GM21381 (cell line): ENCODE measurements at regions not wholly inside any gene's neighbourhood (a gene's known extent, or its start where the extent isn't known, plus 50 kb on each side); places are given as distances from the start of the nearest gene placed in this dataset.

Experiments used
- ATAC-seq: cut with Tn5 transposase; IDR thresholded peaks from one replicate; pipeline ENCODE4 v1.9.1; 2021; ENCODE audit warnings: mild to moderate bottlenecking, moderate library complexity; ENCODE audit not compliant: unreplicated experiment

DNA sequence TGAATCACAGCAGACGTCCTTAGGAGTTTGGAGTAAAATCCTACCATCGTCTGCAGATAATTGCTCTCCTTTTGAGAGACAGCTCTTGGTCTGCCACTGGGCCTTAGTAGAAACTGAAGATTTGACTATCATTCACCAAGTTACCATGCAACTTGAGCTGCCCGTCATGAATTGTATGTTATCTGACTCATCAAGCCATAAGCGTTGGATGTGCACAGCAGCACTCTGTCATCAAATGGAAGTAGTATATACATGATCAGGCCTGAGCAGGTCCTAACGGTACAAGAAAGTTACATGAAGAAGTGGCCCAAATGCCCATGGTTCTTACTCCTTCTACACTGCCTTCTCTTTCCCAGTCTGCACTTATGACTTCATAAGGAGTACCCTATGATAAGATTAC lies 317.8 kb downstream of the GPATCH2 start:
- no peak for ATAC-seq

DNA sequence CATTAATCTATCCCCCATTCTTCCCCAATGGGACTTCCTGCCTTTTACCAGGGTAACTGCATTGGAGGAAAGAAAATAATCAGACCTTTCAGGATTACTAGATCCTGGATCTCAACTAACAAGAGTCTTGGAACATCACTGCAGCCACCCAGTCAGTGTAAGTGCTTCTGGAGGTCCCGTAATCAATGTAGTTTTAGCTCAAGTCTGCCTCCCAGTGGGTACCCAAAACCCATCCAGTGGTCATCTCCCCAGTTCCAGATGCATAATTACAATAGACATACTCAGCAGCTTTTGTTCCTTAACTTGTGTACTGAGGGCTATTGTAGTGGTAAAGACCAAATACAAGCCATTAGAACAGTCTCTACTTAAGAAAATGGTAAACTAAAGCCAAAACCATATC lies 319.1 kb downstream of the GPATCH2 start:
- ATAC-seq, result no peak

DNA sequence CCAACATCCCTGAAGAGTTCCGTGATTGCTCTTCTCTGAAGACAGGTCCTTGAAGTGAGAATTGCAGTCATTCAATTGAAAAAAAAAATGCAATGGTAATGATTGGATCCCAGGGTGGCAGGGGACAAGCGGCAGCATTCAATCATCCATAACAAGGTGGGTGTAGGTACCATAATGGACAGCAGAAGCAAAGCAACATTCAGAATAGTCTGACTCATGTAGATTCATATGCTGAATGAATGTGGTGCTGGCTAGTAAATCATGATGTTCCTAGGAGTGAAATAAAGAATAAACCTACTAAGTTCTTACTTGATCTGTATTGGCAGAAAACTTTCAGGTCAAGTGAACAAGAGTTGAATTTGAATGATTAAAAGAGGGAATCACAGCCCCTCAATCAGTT lies 319.6 kb downstream of the GPATCH2 start:
- ATAC-seq, result no peak

DNA sequence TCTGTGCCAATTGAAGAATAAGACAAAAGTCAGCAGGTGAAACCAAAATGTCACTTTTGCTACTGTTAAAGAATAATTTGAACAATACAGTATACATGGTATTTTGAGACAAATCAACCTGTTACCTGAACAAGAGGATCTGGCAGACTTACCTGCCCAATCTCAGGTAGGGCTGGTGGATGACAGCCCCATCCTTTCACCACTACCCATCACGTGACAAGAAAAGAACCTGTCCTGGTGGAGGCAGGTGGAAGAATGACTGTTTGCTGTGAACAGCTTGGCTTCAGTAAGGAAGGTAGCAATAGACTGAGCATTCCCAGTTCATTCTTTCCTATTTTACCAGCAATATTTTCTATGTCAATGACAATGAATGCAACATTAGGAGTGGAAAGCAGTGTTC lies 349.6 kb downstream of the GPATCH2 start:
- no peak for ATAC-seq

DNA sequence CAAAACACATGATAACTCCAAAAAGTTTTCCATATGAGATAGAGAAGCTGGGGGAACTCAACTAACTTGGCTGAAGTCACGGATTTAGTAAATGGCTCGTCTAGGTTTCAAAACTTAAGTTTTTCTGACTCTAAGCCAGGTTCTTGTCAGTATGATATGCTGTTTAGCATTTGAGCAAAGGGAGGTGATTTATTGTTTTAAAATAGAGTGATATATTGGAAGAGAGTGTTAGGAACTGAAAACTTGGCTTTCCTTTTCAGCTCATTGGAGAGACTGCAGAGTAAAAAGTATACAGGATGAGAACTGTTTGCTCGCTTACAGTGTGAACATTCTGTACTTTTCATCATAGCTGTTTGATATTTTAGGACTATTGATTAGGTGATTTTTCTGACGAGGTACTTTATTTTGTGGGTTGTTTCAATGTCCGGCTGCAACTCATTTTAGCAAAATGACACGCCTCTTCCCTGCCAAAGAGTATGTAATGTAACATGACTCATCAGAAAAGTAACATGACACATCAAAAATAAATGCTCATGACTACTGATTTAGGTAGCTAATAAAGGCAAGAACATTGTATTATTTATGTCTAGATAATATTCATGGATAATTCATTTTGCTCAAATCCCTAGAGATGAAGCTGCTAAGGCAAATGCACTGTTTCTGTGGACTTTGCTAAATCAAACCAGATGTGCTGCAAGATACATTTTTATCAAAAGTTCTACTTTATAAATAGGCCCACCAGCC lies 355.1 kb downstream of the GPATCH2 start:
- no peak for ATAC-seq

DNA sequence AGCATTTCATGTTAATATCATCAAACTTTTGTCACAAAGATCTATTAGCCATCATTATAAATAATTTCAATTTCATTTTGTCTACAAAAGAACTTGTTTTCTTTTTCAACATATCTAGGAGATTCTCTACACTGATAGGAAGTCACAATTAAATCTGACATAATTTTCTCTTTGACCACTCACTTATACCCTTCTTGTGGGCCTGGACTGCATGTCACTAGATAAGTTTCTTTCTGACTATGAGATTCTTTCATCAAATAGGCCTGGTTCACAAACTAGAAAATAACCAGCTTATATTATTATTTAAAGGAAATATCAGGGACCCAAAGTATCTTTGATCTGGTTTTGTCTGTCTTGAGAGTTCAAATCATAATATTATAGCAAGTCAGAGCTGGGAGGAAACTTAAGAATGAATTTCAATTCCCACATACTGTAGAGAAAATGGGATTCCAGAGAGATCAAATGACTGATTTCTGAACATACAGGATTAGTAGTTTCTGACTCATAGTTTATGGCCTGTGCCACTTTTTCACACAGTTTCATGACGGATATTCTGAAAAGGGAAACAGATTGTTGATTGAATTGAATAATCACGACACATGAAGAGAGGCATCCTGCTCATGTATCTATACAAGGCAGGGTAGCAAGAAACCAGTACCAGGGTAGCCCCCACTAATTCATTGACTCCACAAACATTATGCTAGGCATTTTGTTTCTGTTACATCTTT lies 355.8 kb downstream of the GPATCH2 start:
- ATAC-seq, result no peak

DNA sequence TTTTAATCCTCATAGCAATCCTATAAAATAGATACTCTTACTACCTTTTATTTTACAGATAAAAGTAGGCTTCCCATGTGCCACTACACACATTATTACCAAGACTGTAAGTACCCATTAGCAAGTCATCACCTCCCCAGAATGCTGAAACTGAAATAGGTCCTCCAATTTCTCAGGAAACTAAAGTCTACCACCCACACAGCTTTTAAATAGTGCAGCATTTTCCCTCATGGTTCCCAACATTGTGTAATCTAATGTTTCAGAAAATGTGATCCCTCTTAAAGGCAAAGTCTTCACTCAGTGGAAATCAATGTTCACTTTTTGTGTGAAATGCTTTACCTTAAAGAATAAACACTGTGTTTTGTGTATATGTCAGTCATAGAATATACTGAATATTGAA lies 356.5 kb downstream of the GPATCH2 start:
- no peak for ATAC-seq

DNA sequence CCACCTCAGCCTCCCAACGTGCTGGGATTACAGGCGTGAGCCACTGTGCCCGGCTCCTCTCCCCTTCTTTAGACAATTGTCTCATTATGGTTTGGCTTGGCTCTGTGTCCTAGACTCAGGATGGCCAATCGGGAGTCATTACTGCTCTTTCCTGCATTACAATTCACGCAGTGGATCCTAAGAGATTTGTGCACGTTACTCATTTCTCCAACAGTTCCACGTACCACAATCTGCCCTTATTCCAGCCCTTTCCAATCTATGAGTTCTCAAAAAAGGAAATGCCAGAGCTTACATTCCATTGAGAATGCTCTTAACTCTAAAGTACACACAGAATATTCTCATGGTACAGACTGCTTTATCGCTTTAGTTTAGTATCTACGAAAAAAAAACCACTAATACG lies 357.0 kb downstream of the GPATCH2 start:
- no peak for ATAC-seq

DNA sequence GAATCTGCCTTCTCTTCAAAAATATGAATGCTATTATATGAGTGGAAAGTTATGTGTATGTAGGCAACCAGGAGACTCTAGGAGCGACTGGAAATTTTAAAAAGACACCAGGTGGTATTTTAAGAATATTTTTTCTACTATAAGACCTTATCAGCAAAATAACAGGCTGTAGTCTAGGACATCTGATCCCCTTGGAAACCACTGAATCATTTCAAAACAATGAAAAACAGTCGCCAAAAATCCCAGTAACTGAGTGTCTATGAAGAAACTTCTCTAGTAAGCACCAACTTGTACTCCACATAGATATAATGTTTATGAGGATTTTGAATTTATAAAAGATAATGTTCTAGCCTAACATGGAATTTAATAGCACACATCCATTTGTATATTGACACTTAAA lies 358.5 kb downstream of the GPATCH2 start:
- ATAC-seq, result no peak

DNA sequence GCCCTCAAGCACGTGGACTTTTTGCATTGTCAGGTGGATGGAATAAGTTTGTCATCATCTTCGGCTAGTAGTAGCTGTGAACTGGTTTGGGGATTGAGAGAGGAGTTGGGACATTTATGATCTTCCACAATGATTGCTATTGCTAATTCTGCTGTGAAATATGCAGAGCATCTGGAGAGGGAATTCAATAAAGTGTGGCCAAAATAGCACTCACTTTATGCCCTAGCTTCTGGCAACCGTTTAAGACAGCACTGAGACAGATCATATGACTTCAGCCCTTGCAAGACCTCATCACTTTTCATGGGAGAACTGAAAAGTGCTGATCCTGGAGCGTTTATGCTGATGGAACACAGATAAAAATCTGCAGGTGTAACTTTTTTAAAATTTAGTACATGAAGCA lies 360.8 kb downstream of the GPATCH2 start:
- no peak for ATAC-seq

DNA sequence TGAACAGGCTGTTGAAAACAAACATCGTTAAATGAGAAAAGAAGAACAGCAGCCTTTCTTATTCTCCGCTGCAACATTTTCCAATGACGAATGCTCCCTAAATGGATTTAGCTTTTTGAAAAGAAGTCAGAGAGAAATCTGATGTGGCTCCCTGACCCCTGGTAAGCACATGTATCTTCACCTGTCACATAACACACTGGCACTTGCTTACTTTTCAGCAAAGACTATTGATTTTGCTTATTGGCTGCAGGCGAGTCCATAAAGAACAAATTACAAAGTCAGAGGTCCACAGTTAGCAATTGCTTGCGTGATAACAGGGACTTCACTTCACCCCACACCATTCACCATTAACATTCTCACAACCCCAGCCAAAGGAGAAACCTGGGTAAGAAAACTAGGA lies 362.8 kb downstream of the GPATCH2 start:
- no peak for ATAC-seq

DNA sequence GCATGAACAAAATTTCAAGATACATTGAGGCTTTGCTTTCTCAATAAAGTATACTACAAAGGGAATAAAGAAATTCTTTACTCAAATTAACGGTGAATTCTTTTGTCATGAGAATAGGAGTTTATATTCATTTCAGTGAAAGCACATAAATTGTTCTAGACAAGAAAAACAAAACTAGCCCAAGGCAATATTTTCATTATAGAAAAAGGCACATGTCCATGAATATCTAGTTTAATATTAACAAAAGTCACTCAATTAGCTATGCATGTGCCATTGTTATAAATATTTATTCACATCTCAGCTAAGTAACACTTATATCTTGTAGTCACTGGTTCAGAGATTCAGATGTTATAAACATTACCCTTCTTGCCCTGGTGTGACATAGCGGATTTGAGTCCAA lies 369.3 kb downstream of the GPATCH2 start:
- no peak for ATAC-seq

DNA sequence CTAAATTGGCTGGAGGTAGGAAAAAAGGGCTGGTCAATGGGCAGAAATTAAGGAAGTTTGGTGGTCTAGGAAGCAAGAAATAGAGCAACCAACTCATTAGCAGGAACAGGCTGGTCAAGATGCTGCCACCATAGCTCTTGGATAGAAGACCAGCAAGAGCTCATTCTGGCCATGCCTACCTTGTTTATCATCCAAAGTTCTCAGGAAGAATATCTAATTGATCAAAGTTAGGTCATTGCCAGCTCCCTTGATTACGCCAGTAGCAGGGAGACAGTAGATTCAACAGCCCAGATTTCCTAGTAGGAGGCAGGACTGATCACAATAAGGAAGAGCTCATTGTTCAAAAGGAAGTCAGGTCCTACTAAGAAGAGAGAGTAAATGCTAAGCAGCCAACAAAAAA lies 370.2 kb downstream of the GPATCH2 start:
- ATAC-seq, result no peak

DNA sequence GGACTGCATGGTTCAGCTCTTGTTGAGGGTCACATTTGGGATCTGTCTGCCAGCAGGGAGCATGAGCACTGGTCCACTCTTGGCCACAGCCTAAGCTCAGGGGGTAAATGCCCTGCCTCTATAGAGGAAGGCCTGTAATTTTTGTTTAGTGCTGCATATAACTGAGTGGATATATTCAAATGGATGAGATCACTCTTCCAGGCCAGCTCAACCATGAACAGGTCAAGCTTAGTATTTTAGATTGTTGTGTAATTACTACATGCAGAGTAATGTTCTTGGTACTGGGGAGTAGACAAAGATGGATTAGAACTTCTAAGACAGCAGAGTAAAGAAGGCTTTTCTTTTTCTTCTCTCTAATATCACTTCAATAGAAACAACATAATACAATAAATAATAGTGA lies 376.9 kb downstream of the GPATCH2 start:
- ATAC-seq, result no peak

DNA sequence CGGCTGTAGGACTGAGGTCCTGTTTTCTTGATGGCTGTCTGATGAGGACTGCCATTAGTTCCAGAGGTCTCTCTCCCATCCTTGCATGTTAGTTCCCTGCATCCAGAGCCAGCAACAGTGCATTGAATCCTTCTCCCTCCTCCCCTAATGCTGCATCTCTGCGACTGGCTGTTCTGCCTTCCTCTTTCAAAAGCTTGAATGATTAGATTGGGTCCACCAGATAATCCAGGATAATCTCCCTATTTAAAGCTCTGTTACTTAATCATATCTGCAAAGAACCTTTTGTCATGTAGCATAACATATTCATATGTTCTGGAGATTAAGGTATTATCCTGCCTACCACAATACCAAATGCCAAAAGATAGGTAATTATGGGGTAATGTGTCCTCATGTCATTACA lies 377.5 kb downstream of the GPATCH2 start:
- ATAC-seq, result no peak

DNA sequence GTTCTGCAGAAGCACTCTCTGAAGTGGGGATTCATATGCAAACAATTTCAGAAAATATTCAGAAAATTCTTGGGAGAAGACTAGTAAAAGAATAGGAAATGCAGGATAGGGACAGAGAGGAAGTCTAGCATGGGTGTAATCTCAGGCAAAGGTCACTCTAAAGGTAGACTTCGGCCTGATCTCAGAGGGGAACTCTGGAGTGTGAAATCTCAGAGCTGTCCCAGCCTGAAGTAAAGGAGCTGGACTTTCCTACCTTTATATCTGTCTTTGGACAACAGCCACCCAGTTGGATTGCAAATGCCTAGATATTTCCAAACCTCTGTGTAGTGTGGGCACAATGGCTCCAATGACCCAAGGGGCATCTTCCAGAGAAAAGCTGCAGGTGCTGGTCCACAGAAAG lies 379.8 kb downstream of the GPATCH2 start:
- ATAC-seq, result no peak

DNA sequence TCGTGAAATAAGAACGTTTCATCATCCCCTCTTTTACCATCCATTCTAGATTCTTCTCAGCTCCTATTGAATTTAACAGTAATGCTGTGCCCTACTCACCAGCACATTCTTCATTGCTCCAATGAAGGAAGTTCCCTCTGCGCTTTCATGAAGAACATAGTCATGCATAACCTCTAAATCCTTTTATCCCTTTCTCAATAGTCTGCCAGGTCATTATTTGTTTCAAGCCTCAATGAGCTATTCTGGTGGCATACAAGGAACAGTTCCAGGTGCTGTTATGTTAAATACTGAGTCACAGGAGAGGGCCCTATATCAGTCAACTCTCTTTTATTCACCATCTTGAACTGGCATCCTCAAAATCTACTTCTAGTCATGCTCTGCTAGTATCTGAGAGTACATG lies 381.0 kb downstream of the GPATCH2 start:
- no peak for ATAC-seq

DNA sequence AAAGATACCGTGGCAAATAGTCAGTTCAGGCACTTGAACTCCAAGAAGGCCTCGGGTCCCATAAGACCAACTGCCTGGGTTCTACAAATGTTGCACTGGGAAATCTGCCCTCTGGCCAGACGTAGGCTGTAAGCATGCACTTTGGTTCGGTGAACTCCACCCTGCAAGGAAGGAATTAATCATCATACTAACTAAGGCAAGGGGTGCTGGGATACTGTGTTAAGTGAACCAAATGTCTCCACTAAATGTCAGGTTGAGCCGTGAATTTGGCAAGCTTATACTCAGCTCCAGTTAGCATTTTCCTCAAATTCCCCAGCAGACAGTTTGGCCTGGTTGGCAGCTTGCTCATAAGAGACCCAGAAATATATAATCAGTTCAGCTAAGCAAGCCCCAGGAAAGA lies 385.9 kb downstream of the GPATCH2 start:
- no peak for ATAC-seq

DNA sequence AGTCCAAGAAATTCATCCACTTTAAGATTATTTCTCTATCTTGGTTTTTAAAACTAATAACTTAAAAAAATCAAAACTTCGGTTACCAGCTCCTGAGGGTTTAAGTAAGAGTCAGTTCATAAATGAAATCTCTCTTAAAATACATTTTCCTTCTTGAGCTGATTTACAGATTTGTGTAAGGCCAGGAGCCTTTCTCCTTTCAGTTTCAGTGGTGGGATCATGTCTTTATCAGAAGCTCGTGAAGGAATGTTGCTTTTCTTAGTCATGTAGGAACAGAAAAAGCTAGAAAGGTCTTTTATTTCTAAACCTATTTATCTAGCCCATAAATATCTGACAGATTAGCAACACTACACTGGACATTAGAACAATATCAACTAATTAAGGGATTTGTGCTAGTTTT lies 390.2 kb downstream of the GPATCH2 start:
- no peak for ATAC-seq

DNA sequence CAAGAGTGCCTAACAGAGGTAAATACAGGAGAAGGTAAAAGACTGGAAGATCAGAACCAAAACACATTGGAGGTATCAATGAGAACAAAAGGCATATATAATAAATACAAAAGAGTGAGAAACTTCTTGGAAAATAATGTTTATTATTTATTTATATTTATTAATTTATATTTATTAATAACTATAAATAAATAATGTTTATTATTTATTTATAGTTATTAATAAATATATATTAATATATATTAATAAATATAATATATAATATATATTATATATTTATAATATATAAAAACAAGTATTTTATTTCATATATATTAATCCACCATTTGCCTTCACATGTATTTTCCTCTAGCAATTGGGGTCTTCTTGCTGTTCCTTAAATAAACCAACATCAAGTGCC lies 391.9 kb downstream of the GPATCH2 start:
- no peak for ATAC-seq

DNA sequence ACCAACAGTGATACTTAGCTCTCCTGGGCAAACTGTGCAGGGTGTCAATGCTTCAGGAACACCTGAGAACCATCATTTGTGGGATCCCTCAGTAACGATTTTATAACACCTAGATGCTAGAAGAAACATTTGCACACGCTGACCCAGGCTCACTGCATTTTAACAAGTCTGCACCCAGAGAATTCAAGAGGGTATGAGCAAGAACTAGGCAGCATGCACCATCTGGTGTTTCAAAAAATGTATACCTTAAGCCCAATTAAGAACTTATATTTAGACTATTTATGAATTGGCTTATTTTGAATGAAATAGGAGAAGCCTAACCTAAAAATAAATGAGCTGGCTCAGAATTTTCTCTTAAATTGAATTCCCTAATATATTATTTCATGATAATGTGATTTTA lies 400.5 kb downstream of the GPATCH2 start:
- no peak for ATAC-seq

DNA sequence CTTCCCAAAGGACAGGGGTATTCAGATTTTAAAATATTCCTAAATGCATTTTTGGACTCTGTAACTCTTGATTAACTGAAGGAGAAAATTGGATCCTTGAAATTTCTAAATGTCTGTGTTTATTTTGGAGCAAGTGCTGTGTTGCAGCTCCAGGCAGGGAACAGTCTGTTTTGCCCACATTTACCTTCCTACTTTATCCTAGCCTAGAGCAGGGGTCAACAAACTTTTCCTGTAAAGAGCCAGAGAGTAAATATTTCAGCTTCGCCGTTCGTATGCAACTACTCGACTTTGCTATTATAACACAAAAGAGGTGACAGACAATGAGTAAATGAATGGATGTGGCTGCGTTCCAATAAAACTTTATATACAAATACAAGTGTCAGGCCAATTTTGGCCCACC lies 402.2 kb downstream of the GPATCH2 start:
- no peak for ATAC-seq

DNA sequence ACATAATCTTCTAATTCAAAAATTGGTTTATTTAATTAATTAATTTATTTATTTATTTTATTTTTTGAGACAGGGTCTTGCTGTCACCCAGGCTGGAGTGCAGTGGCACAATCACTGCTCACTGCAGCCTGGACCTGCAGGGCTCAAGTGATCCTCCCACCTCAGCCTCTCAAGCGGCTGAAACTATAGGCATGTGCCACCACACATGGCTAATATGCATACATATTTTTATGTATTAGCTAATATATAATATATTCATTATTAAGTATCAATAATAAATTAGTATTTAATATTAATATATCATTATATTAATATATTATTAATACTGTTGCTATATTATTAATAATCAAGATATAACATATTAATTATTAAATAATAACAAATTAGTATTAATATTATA lies 406.7 kb downstream of the GPATCH2 start:
- no peak for ATAC-seq
